GM12872 (cell line): ENCODE measurements at regions not wholly inside any gene's neighbourhood (a gene's known extent, or its start where the extent isn't known, plus 50 kb on each side); places are given as distances from the start of the nearest gene placed in this dataset.

Experiments
- CTCF ChIP-seq: IDR thresholded peaks from 3 replicates; pipeline ENCODE4 v1.5.1; 2011; ENCODE audit warnings: low read depth, mild to moderate bottlenecking, low read length, moderate library complexity; ENCODE audit not compliant: insufficient read depth

DNA sequence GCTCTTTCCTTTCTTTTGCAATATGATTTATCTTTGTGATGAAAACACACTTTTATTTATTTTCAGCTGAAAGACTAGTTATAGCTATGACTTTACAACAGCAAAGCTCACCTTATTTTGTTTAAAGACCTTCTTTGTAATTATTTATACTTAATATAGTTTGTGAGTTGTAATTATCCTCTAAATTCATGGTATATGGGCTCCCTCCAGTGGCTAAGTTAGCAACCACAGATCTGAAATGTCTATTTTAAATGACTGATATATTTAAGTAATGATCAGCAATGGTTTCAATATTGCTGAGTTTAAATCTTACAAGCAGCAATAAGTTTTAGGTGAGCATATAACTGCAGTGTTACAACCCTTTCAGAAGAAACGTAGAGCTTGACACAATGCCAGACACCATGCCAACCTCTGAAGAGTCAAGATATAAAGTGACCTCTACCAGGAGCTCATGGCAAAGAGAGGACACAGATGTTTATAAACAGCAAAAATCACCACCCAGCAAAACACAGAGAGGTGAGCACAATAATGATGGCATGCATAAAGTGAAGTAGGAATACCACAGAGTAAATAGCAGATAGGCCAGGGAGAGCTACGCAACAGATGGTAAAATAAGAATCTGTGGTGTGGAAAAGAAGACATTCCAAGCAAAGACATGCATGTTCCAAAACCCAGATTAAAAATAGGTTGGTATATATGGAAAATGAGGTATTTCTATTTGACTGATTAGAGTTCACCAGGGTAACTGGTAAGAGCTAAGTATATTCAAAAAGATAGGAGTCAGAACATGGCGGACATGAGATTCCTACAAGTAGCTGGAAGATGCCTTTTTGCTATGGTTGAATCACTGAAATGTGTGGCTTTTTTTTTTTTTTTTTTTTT is 143.7 kb upstream of the ZNF385D start:
- peak; percentile 40 for TF ChIP-seq CTCF

DNA sequence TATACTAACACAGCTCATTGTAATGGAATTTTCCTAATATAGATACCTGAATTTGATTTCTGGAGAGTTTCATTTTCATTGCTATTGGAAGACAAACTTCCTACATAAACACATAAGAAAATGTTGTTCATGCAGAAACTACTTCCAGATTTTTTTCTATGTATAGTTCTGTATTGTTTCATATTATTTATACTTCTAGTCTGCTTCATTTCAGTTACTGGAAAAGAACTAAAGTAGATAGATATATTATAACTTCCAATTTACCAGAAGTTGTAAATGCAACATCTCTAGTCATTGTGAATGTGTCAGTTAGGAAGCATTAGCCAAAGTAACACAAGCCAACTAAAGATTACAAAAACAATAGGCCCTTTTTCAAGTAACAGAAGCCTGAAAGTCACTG is 147.3 kb upstream of the ZNF385D start:
- TF ChIP-seq CTCF = no peak

GRCh38 chr3:21901484-21901883 is 150.5 kb upstream of the ZNF385D start:
- TF ChIP-seq CTCF = no peak

- TF ChIP-seq CTCF = no peak
These were observed 151.9 kb upstream of the ZNF385D start for GRCh38 chr3:21902956-21903355.

DNA sequence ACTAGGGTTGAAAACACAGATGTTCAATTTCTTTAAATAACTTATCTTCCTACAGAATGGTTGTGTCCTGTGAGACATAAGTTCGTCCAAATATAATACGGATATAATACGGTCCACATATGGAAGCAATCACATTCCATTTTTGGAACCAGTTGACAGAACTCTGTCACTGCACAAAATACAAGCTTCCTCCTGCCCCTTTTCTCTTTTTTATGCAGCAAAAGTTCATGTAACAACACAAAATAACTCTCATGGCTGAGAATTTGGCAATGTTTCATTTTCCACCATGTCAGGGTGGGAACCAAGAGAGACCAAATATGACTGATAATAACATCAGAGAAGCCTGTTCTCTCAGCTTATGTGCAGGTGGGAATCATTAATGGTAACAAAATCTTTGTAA is 158.1 kb upstream of the ZNF385D start:
- TF ChIP-seq CTCF = no peak

GRCh38 chr3:21912711-21913110 is 161.7 kb upstream of the ZNF385D start:
- no peak for TF ChIP-seq CTCF

DNA sequence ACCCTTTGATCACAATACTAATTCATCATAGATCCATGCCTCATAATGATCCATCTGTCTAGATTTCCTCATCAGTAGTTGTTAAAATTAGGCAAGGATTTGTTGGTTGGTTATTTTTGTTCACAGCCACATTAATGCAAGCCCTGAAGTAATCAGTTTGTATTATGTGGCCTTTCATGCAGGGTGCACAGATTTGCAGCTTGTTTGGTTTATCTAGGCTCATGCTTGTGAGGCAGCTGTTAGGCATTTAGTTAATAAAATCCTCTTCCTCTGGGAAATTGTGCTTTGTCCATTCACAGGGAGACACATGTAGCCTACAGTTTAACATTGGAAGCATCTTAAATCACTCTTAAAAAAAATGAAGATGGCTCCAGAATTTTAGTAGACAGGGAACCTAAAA is 162.8 kb upstream of the ZNF385D start:
- no peak for TF ChIP-seq CTCF
